B cell (primary cell): ENCODE measurements at regions not wholly inside any gene's neighbourhood (a gene's known extent, or its start where the extent isn't known, plus 50 kb on each side); places are given as distances from the start of the nearest gene placed in this dataset.

Experiments
- CTCF ChIP-seq: fragments of 200-600 bp; IDR thresholded peaks from one replicate; pipeline ENCODE4 v1.8.0; 2022; ENCODE audit warnings: antibody characterized with exemption, mild to moderate bottlenecking
- EZH2 ChIP-seq: IDR thresholded peaks from 2 replicates; pipeline ENCODE4 v1.6.1; 2012; ENCODE audit warnings: borderline replicate concordance, low read depth, mild to moderate bottlenecking, moderate library complexity, low read length; ENCODE audit not compliant: insufficient read depth, poor library complexity, severe bottlenecking

GRCh38 chr3:1017870-1018269 is 75.0 kb upstream of the CNTN6 start:
- no peak for TF ChIP-seq CTCF
- TF ChIP-seq EZH2 = no peak
